Stomach smooth muscle (tissue), 2 donors: ENCODE measurements at regions not wholly inside any gene's neighbourhood (a gene's known extent, or its start where the extent isn't known, plus 50 kb on each side); places are given as distances from the start of the nearest gene placed in this dataset.

Source experiments
- H3K27ac ChIP-seq: one replicate; pipeline ENCODE4 v1.7.0; 2013; ENCODE audit warnings: mild to moderate bottlenecking, low read length, inconsistent platforms
- H3K27me3 ChIP-seq, 2 donors: one replicate each; pipeline ENCODE4 v1.7.0; 2013; ENCODE audit warnings: low read length in 2 of 2; ENCODE audit not compliant: insufficient read depth in 2 of 2, control insufficient read depth in 1 of 2
- H3K36me3 ChIP-seq, 2 donors: one replicate each; pipeline ENCODE4 v1.7.0; 2013; ENCODE audit warnings: low read length in 2 of 2; ENCODE audit not compliant: control insufficient read depth in 2 of 2, insufficient read depth in 2 of 2
- H3K4me1 ChIP-seq: one replicate; pipeline ENCODE4 v1.7.0; 2013; ENCODE audit warnings: low read length; ENCODE audit not compliant: control insufficient read depth, insufficient read depth
- H3K4me3 ChIP-seq, 2 donors: one replicate each; pipeline ENCODE4 v1.7.0; 2013; ENCODE audit warnings: low read length in 2 of 2
- H3K9ac ChIP-seq, 2 donors: one replicate each; pipeline ENCODE4 v1.7.0; 2013; ENCODE audit warnings: low read length in 2 of 2, mild to moderate bottlenecking in 1 of 2
- H3K9me3 ChIP-seq, 2 donors: one replicate each; pipeline ENCODE4 v1.7.0; 2013; ENCODE audit warnings: low read length in 2 of 2; ENCODE audit not compliant: control insufficient read depth in 2 of 2
- donor health status: healthy.
- donor health status: Pancreatic carcinoma.

- no peaks in the 10 kb centered on the region for H3K4me1 ChIP-seq
- no peak overlapping the region for H3K27ac ChIP-seq
- H3K9ac ChIP-seq = no peak overlapping the region
These were observed 87.4 kb downstream of the RPRM start for GRCh38 chr2:153391131-153391530.

GRCh38 chr2:153388246-153388645 is 90.3 kb downstream of the RPRM start:
- no peaks in the 10 kb centered on the region for H3K36me3 ChIP-seq
- no peaks in the 10 kb centered on the region for H3K9me3 ChIP-seq
- no peak overlapping the region for H3K27ac ChIP-seq
- H3K4me1 ChIP-seq = no peaks in the 10 kb centered on the region
- H3K4me3 ChIP-seq = no peak overlapping the region
- H3K27me3 ChIP-seq = no peaks in the 10 kb centered on the region
- H3K9ac ChIP-seq = no peak overlapping the region

More at GRCh38 chr2:153391131-153391530, 87.4 kb downstream of the RPRM start:
- H3K27me3 ChIP-seq = no peaks in the 10 kb centered on the region
- H3K4me3 ChIP-seq = no peak overlapping the region
- no peaks in the 10 kb centered on the region for H3K36me3 ChIP-seq
- H3K9me3 ChIP-seq = no peaks in the 10 kb centered on the region

GRCh38 chr2:153387203-153387602 is 91.4 kb downstream of the RPRM start:
- no peak overlapping the region for H3K27ac ChIP-seq
- H3K9ac ChIP-seq = no peak overlapping the region
- H3K4me3 ChIP-seq = no peak overlapping the region
- H3K9me3 ChIP-seq = no peaks in the 10 kb centered on the region
- no peaks in the 10 kb centered on the region for H3K27me3 ChIP-seq
- H3K4me1 ChIP-seq = no peaks in the 10 kb centered on the region
- no peaks in the 10 kb centered on the region for H3K36me3 ChIP-seq

DNA sequence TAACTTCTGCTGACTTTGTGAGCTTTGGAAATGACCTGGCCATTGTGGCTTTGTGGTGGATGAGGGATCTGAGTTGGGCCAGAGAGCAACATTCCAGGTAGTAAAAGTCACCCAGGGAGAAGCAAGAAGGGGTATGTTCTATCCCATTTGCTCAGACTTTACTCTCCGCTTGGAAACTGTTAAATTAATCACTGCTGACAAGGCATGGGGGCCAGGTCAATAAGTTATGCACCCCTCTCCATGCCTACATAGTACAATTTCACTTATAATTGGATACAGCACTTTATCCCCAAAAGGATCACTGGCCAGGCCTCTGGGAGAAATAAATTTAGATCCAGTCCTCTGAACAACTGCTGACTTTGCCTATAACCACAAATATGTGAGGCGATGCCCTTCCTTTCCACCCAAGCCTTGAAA is 92.1 kb downstream of the RPRM start:
- Histone ChIP-seq H3K27ac (no peak overlapping the region), H3K9ac (no peak overlapping the region), H3K4me1 (no peaks in the 10 kb centered on the region), H3K36me3 (no peaks in the 10 kb centered on the region), H3K4me3 (no peak overlapping the region), H3K9me3 (no peaks in the 10 kb centered on the region), H3K27me3 (no peaks in the 10 kb centered on the region)

- Histone ChIP-seq H3K9ac (no peak overlapping the region), H3K27ac (no peak overlapping the region), H3K27me3 (no peaks in the 10 kb centered on the region), H3K36me3 (no peaks in the 10 kb centered on the region), H3K9me3 (no peaks in the 10 kb centered on the region), H3K4me3 (no peak overlapping the region), H3K4me1 (no peaks in the 10 kb centered on the region)
These were observed 104.9 kb downstream of the RPRM start for GRCh38 chr2:153373510-153374279.

- no peak overlapping the region for H3K4me3 ChIP-seq
- H3K4me1 ChIP-seq = no peaks in the 10 kb centered on the region
- H3K36me3 ChIP-seq = no peaks in the 10 kb centered on the region
- H3K9ac ChIP-seq = no peak overlapping the region
- H3K9me3 ChIP-seq = no peaks in the 10 kb centered on the region
- no peak overlapping the region for H3K27ac ChIP-seq
- no peaks in the 10 kb centered on the region for H3K27me3 ChIP-seq
These were observed 118.3 kb downstream of the RPRM start for GRCh38 chr2:153360239-153360638.

DNA sequence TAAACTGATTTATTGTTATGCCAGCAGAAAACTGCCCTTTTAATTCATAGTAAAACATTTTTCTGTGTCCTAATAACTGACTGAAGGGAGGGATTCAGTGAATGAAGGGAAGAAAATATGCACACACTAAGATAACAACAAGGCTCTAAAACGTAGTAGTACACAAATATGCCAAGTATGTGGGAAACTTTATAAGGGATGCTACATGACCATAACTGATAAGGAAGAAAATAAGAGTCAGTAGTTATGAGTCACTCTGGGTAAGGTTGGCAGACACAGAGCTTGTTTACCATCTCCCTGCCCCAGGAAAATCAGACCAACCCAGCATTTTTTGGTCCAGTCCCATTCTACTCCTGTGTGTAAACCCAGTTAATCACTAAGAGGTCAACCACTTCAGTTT is 124.2 kb downstream of the RPRM start:
- no peaks in the 10 kb centered on the region for H3K4me1 ChIP-seq
- H3K27ac ChIP-seq = no peak overlapping the region
- no peaks in the 10 kb centered on the region for H3K36me3 ChIP-seq
- H3K4me3 ChIP-seq = no peak overlapping the region
- H3K9ac ChIP-seq = no peak overlapping the region
- no peaks in the 10 kb centered on the region for H3K9me3 ChIP-seq
- no peaks in the 10 kb centered on the region for H3K27me3 ChIP-seq

DNA sequence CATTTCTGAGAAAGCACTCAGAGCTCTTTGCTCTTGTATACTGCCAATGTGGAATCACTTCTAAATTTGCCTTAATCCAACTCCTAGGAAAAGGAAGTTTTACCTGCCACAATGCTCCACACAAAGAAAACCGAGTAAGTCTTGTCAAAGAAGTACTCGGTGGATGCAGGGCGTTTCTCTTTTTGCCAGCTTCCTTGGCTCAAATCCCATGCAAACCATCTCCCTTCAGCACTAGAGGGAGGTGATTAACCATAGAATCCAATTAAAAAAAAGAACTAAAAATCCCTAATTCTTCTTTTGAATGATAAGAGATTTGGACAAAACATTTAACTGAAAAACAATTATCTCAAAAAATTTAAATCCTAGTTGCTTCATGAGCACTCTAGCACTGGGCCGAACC is 129.0 kb downstream of the RPRM start:
- no peaks in the 10 kb centered on the region for H3K36me3 ChIP-seq

GRCh38 chr2:153347818-153348495 is 130.6 kb downstream of the RPRM start:
- Histone ChIP-seq H3K4me3 (no peak overlapping the region), H3K27ac (no peak overlapping the region), H3K9ac (no peak overlapping the region), H3K4me1 (no peaks in the 10 kb centered on the region), H3K27me3 (no peaks in the 10 kb centered on the region), H3K36me3 (no peaks in the 10 kb centered on the region), H3K9me3 (no peaks in the 10 kb centered on the region)

More for the DNA sequence above, 129.0 kb downstream of the RPRM start:
- no peaks in the 10 kb centered on the region for H3K4me1 ChIP-seq
- no peaks in the 10 kb centered on the region for H3K27me3 ChIP-seq
- no peak overlapping the region for H3K4me3 ChIP-seq
- H3K9ac ChIP-seq = no peak overlapping the region
- H3K9me3 ChIP-seq = no peaks in the 10 kb centered on the region
- no peak overlapping the region for H3K27ac ChIP-seq

GRCh38 chr2:153320879-153321278 is 157.7 kb downstream of the RPRM start:
- H3K9ac ChIP-seq = no peak overlapping the region
- no peak overlapping the region for H3K4me3 ChIP-seq
- H3K27ac ChIP-seq = no peak overlapping the region
- H3K36me3 ChIP-seq = no peaks in the 10 kb centered on the region
- H3K27me3 ChIP-seq = no peaks in the 10 kb centered on the region
- H3K4me1 ChIP-seq = no peaks in the 10 kb centered on the region
- no peaks in the 10 kb centered on the region for H3K9me3 ChIP-seq

GRCh38 chr2:153311432-153311831 is 167.1 kb downstream of the RPRM start:
- no peaks in the 10 kb centered on the region for H3K36me3 ChIP-seq
- no peaks in the 10 kb centered on the region for H3K4me1 ChIP-seq
- H3K9me3 ChIP-seq = no peaks in the 10 kb centered on the region
- H3K4me3 ChIP-seq = no peak overlapping the region
- no peak overlapping the region for H3K9ac ChIP-seq
- no peak overlapping the region for H3K27ac ChIP-seq
- no peaks in the 10 kb centered on the region for H3K27me3 ChIP-seq
